NB4 (cell line): ENCODE measurements at regions not wholly inside any gene's neighbourhood (a gene's known extent, or its start where the extent isn't known, plus 50 kb on each side); places are given as distances from the start of the nearest gene placed in this dataset.

Experiments
- DNase-seq: peaks from one replicate; pipeline ENCODE4 v3.0.0; 2010; ENCODE audit warnings: low read depth
- H3K4me3 ChIP-seq: one replicate; pipeline ENCODE4 v1.5.1; 2011; ENCODE audit warnings: mild to moderate bottlenecking, low read depth, low read length, moderate library complexity
- MYC ChIP-seq: IDR thresholded peaks from 2 replicates; pipeline ENCODE4 v1.6.1; 2011; ENCODE audit warnings: low read depth, low read length
- POLR2A ChIP-seq: IDR thresholded peaks from 2 replicates; pipeline ENCODE4 v1.6.1; 2011; ENCODE audit warnings: mild to moderate bottlenecking; ENCODE audit not compliant: insufficient read length; ENCODE audit errors: extremely low read depth
- TF ChIP-seq, protein P1 (sequence below): IDR thresholded peaks from one replicate; pipeline ENCODE4 v1.5.1; 2012; ENCODE audit warnings: low read depth, low read length
- TF ChIP-seq, protein P2 (sequence below): IDR thresholded peaks from 2 replicates; pipeline ENCODE4 v1.6.1; 2011; ENCODE audit warnings: low read depth, low read length

DNA sequence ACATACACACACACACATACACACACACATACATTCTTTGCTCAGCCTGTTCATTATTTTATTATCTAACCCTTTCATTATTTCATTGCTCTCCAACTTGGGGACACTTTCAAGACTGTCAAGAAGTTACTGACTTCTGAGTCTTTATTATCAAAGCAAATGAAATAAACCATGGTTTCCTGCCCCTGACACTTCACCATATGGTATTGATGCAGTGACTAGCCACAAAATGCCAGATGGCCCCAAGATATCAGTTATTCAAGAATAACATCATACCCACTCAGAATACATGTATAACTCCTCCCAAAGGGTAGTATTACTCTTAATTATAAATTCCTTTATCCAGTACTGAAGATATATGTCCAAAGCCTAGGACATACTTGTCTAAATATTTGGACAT is 197.3 kb downstream of the MRPL39 start:
- no peak for DNase-seq
- no peak for TF ChIP-seq POLR2A
- no peak for TF ChIP-seq MYC
- TF ChIP-seq, protein P1, sequence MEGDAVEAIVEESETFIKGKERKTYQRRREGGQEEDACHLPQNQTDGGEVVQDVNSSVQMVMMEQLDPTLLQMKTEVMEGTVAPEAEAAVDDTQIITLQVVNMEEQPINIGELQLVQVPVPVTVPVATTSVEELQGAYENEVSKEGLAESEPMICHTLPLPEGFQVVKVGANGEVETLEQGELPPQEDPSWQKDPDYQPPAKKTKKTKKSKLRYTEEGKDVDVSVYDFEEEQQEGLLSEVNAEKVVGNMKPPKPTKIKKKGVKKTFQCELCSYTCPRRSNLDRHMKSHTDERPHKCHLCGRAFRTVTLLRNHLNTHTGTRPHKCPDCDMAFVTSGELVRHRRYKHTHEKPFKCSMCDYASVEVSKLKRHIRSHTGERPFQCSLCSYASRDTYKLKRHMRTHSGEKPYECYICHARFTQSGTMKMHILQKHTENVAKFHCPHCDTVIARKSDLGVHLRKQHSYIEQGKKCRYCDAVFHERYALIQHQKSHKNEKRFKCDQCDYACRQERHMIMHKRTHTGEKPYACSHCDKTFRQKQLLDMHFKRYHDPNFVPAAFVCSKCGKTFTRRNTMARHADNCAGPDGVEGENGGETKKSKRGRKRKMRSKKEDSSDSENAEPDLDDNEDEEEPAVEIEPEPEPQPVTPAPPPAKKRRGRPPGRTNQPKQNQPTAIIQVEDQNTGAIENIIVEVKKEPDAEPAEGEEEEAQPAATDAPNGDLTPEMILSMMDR: no peak
- TF ChIP-seq, protein P2, sequence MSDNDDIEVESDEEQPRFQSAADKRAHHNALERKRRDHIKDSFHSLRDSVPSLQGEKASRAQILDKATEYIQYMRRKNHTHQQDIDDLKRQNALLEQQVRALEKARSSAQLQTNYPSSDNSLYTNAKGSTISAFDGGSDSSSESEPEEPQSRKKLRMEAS: no peak
- H3K4me3 ChIP-seq: no peak overlapping the region

DNA sequence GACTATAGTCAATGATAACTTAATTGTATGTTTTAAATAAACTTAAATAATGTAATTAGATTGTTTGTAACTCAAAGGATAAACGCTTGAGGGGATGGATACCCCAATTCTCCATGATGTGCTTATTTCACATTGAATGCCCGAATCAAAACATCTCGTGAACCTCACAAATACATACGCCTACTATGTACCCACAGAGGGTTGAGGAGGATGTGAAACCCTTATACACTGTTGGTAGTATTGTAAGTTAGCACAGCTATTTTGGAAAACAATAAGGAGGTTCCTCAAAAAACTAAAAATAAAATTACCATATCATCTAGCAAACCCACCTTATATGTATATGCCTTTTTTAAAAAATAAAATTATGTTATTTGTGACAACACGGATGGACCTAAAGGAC is 198.6 kb downstream of the MRPL39 start:
- DNase-seq: no peak
- H3K4me3 ChIP-seq: no peak overlapping the region
- TF ChIP-seq MYC (no peak), POLR2A (no peak)
- TF ChIP-seq, protein P2: no peak
- TF ChIP-seq, protein P1: no peak

DNA sequence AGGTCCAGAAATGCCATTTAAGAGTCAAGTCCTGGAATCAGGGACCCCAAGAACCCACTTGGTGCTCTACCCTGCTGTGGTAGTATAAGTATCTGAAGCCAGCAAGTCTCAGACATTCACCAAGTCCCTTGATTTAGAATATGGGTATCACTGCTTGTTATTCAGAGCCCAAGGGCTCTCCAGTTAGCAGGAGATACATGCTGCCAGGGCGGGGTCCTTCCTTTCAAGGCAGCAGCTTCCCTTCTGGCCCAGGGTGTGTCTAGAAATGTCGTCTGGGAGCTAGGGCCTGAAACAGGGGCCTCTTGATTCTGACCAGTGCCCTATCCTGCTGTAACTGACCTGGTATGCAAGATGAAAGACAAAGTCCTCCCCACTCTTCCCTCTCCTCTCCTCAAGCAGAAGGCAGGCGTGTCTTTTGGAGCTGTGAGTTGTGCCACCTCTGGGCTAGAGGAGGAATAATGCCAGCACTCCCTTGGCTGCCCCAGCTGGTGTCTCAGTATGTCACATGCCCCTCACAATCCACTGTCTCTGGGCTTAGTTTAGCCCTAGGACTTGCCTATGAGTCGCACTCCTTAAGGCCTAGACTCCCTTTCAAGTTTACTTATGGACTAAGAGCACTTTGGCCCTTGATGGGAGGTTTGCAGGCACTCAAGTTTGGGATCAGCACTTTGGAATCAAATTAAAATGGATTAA is 200.2 kb downstream of the MRPL39 start:
- no peak overlapping the region for H3K4me3 ChIP-seq
- no peak for TF ChIP-seq MYC
- TF ChIP-seq, protein P1: no peak
- TF ChIP-seq, protein P2: no peak
- TF ChIP-seq POLR2A: no peak
- DNase-seq: no peak

DNA sequence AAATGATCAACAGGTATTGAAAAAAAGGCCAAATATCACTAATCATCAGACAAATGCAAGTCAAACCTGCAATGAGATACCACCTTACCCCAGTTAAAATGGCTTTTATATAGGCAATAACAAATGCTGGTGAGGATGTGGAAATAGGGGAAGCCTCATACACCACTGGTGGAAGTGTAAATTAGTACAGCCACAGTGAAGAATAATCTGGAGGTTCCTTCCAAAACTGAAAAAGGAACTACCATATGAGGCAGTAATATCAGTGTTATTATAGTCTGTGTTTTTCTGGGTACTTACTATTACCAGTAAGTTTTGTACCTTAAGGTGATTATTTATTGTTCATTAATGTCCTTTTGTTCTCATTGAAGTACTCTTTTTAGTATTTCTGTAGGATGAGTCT is 201.3 kb downstream of the MRPL39 start:
- TF ChIP-seq, protein P1: no peak
- TF ChIP-seq, protein P2: no peak
- TF ChIP-seq MYC (no peak), POLR2A (no peak)
- DNase-seq: no peak
- no peak overlapping the region for H3K4me3 ChIP-seq

DNA sequence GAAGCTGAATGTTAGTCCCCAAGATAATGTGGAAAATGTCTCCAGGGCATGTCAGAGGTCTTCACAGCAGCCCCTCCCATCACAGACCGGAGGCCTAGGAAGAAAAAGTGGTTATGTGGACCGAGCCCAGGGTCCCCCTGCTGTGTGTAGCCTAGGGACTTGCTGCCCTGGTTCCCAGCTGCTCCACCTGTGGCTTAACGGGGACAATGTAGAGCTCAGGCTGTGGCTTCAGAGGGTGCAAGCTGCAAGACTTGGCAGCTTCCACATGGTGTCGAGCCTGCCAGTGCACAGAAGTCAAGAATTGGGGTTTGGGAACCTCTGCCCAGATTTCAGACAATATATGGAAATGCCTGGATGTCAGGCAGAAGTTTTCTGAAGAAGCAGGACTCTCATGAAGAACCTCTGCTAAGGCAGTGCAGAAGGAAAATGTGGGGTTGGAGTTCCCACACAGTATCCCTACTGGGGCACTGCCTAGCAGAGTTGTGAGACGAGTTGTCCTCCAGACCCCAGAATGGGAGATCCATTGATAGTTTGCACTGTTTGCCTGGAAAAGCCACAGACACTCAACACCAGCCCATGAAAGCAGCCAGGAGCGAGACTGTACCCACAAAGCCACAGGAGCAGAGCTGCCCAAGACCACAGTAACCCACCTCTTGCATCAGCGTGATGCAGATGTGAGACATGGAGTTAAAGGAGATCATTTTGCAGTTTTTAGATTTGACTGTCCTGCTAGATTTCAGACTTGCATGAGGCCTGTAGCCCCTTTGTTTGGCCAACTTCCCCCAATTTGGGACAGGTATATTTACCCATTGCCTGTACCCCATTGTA is 204.9 kb downstream of the MRPL39 start:
- no peak for TF ChIP-seq POLR2A
- TF ChIP-seq, protein P2: no peak
- no peak for TF ChIP-seq MYC
- TF ChIP-seq, protein P1: no peak
- DNase-seq: peak; percentile 37
- H3K4me3 ChIP-seq: no peak overlapping the region
